ENCODE measurements at regions not wholly inside any gene's neighbourhood (a gene's known extent, or its start where the extent isn't known, plus 50 kb on each side); places are given as distances from the start of the nearest gene placed in this dataset.

GRCh38 chr18:10368456-10369453 lies 85.7 kb upstream of the APCDD1 start:
- no peak for DNase-seq

GRCh38 chr18:10370716-10371115 lies 83.7 kb upstream of the APCDD1 start:
- no peak for DNase-seq

- no peak for DNase-seq
These were observed 83.3 kb upstream of the APCDD1 start for GRCh38 chr18:10371165-10371564.

- DNase-seq = no peak
These were observed 80.2 kb upstream of the APCDD1 start for GRCh38 chr18:10374195-10374594.

- no peak for DNase-seq
These were observed 79.7 kb upstream of the APCDD1 start for GRCh38 chr18:10374636-10375293.

- DNase-seq = no peak
These were observed 77.7 kb upstream of the APCDD1 start for GRCh38 chr18:10376731-10377130.

GRCh38 chr18:10377956-10378355 lies 76.5 kb upstream of the APCDD1 start:
- no peak for DNase-seq

- no peak for DNase-seq
These were observed 75.6 kb upstream of the APCDD1 start for GRCh38 chr18:10378688-10379420.

- peak; percentile 51 for DNase-seq
These were observed 74.9 kb upstream of the APCDD1 start for GRCh38 chr18:10379522-10379921.

GRCh38 chr18:10381516-10381915 lies 72.9 kb upstream of the APCDD1 start:
- no peak for DNase-seq

GRCh38 chr18:10381951-10382350 lies 72.5 kb upstream of the APCDD1 start:
- DNase-seq = no peak

GRCh38 chr18:10386049-10386448 lies 68.4 kb upstream of the APCDD1 start:
- DNase-seq = no peak

- no peak for DNase-seq
These were observed 67.5 kb upstream of the APCDD1 start for GRCh38 chr18:10386956-10387355.

GRCh38 chr18:10387399-10387798 lies 67.0 kb upstream of the APCDD1 start:
- no peak for DNase-seq

- no peak for DNase-seq
These were observed 66.1 kb upstream of the APCDD1 start for GRCh38 chr18:10388373-10388772.

- DNase-seq = no peak
These were observed 62.9 kb upstream of the APCDD1 start for GRCh38 chr18:10391506-10391905.

GRCh38 chr18:10397004-10397403 lies 57.4 kb upstream of the APCDD1 start:
- no peak for DNase-seq

GRCh38 chr18:10398571-10398970 lies 55.9 kb upstream of the APCDD1 start:
- no peak for DNase-seq

- DNase-seq = no peak
These were observed 55.0 kb upstream of the APCDD1 start for GRCh38 chr18:10399465-10399864.

- DNase-seq = no peak
These were observed 53.7 kb upstream of the APCDD1 start for GRCh38 chr18:10400534-10401307.

- DNase-seq = no peak
These were observed 52.9 kb upstream of the APCDD1 start for GRCh38 chr18:10401521-10401920.

GRCh38 chr18:10401930-10402329 lies 52.5 kb upstream of the APCDD1 start:
- no peak for DNase-seq
